ENCODE measurements at regions not wholly inside any gene's neighbourhood (a gene's known extent, or its start where the extent isn't known, plus 50 kb on each side); places are given as distances from the start of the nearest gene placed in this dataset.

GRCh38 chr22:34903416-34903815 is 162.5 kb upstream of the ISX start (continued):
- no peak for TF ChIP-seq ZNF274 (IDR thresholded peaks at IDR 0.05; ENCODE audit: low read depth, low read length)
- TF ChIP-seq REST (IDR thresholded peaks at IDR 0.05; ENCODE audit: low read depth), result no peak
- no peak for TF ChIP-seq MAX (IDR thresholded peaks at IDR 0.05)
- no peak for TF ChIP-seq ATF3 (IDR thresholded peaks at IDR 0.05)
- no peak for TF ChIP-seq EZH2 (IDR thresholded peaks at IDR 0.05)
- TF ChIP-seq EZH2phosphoT487 (IDR thresholded peaks at IDR 0.05; ENCODE audit: borderline replicate concordance), result no peak

GRCh38 chr22:34904486-34904885 is 161.5 kb upstream of the ISX start:
- Histone ChIP-seq H3K36me3 (ENCODE audit: control insufficient read depth in 1 of 2, insufficient read depth in 2 of 2, low read length in 2 of 2) (no peaks in the 10 kb centered on the region), H3K4me2 (ENCODE audit: low read length) (no peak overlapping the region), H3K79me2 (ENCODE audit: insufficient read depth, low read length) (no peaks in the 10 kb centered on the region), H3K9ac (ENCODE audit: low read length) (no peak overlapping the region), H3K27ac (ENCODE audit: low read depth, low read length) (no peak overlapping the region), H3K9me2 (ENCODE audit: insufficient read depth) (no peaks in the 10 kb centered on the region), H4K20me1 (ENCODE audit: insufficient read depth) (no peaks in the 10 kb centered on the region), H2AFZ (ENCODE audit: low read depth, low read length, poor library complexity, severe bottlenecking) (no peak overlapping the region), H3K9me3 (ENCODE audit: control insufficient read depth in 1 of 2, insufficient read depth in 1 of 2, low read depth in 1 of 2, low read length in 2 of 2) (no peaks in the 10 kb centered on the region), H3K27me3 (ENCODE audit: insufficient read depth, low read length) (no peaks in the 10 kb centered on the region), H3K4me3 (replicated peaks in 1 of 2; ENCODE audit: low read depth in 1 of 2, low read length in 2 of 2) (no peak overlapping the region), H3K4me1 (ENCODE audit: control insufficient read depth in 1 of 2, insufficient read depth in 2 of 2, low read length in 2 of 2) (no peaks in the 10 kb centered on the region)
- ATAC-seq, result no peak
- TF ChIP-seq ZNF274 (IDR thresholded peaks at IDR 0.05; ENCODE audit: low read depth, low read length) (no peak), YY1 (IDR thresholded peaks at IDR 0.05; ENCODE audit: extremely low read depth, insufficient replicate concordance, low read depth, low read length) (no peak), CTCF (IDR thresholded peaks at IDR 0.05 in 2 of 3, conservative IDR thresholded peaks at IDR 0.05 in 1 of 3; ENCODE audit: borderline replicate concordance in 1 of 3, insufficient read depth in 1 of 3, low read depth in 2 of 3, low read length in 2 of 3) (no peak)
- ChIA-PET POLR2A (no interaction called here), RAD21 (ENCODE audit: low non-redundant PET in 1 of 2, low total read pairs in 2 of 2, uncharacterized antibody in 2 of 2, unreplicated experiment in 2 of 2) (no interaction called here), CTCF (no interaction called here)
- no TSS peak for BruUV-seq (replicated peaks)
- intact Hi-C loops (cut with micrococcal nuclease), result no loop called here
- no peak for DNase-seq (ENCODE audit: low read depth, low spot score)
